Left cardiac atrium (tissue), 4 donors: ENCODE measurements at regions not wholly inside any gene's neighbourhood (a gene's known extent, or its start where the extent isn't known, plus 50 kb on each side); places are given as distances from the start of the nearest gene placed in this dataset.
"Not testable (repeated sequence)": the region's sequence is repeated elsewhere in the genome, so short reads cannot be mapped to it uniquely, and the experiment has no call there.

Experiments used
- ATAC-seq, 2 donors: fragments of 200-7000 bp; cut with Tn5 transposase; one replicate each; pipeline ENCODE4 v1.9.1; 2020; ENCODE audit warnings: mild to moderate bottlenecking in 2 of 2, moderate library complexity in 2 of 2
- DNase-seq: peaks from one replicate; pipeline ENCODE4 v3.0.0-alpha.2; 2020
- intact Hi-C, 2 donors: fragments of 100-400 bp; cut with DNase I; formaldehyde crosslinking; loops; one replicate each; pipeline versions ENCODE4 v1.14.1 to v1.15.1; 2022 to 2023
- donor health status: DM: no; HTN: yes; CAD: no.
- donor health status: DM: no; HTN: yes; CAD: no; lungs with severe emphysema.
- donor health status: DM: yes; HTN: yes; CAD: no.
- donor health status: Dilated cardiomyopathy.

- intact Hi-C loops: no loop called here
- DNase-seq: no peak
- ATAC-seq: no peak
Measured at GRCh38 chr15:19944261-19944888, 597.2 kb downstream of the GOLGA6L6 start.

- ATAC-seq (no peak), DNase-seq (no peak)
- intact Hi-C loops: no loop called here
Measured at GRCh38 chr15:19943515-19943914, 598.1 kb downstream of the GOLGA6L6 start.

- ATAC-seq, intact Hi-C loops, DNase-seq: not testable (repeated sequence)
Measured at GRCh38 chr15:19903281-19903680, 638.3 kb downstream of the GOLGA6L6 start.

GRCh38 chr15:19902388-19902787, 639.2 kb downstream of the GOLGA6L6 start:
- intact Hi-C loops, ATAC-seq, DNase-seq: not testable (repeated sequence)

- ATAC-seq, intact Hi-C loops, DNase-seq: not testable (repeated sequence)
Measured at GRCh38 chr15:19901414-19901813, 640.2 kb downstream of the GOLGA6L6 start.

GRCh38 chr15:19899021-19899824, 642.4 kb downstream of the GOLGA6L6 start:
- ATAC-seq: no peak
- DNase-seq: peak; percentile 17
- intact Hi-C loops: no loop called here

GRCh38 chr15:19888811-19889210, 652.8 kb downstream of the GOLGA6L6 start:
- ATAC-seq, intact Hi-C loops, DNase-seq: not testable (repeated sequence)

GRCh38 chr15:19844061-19844460, 697.5 kb downstream of the GOLGA6L6 start:
- intact Hi-C loops, DNase-seq, ATAC-seq: not testable (repeated sequence)
